ENCODE measurements at regions not wholly inside any gene's neighbourhood (a gene's known extent, or its start where the extent isn't known, plus 50 kb on each side); places are given as distances from the start of the nearest gene placed in this dataset.
A peak's percentile ranks its signal among the peaks of the same experiment; 100 is the strongest.

DNA sequence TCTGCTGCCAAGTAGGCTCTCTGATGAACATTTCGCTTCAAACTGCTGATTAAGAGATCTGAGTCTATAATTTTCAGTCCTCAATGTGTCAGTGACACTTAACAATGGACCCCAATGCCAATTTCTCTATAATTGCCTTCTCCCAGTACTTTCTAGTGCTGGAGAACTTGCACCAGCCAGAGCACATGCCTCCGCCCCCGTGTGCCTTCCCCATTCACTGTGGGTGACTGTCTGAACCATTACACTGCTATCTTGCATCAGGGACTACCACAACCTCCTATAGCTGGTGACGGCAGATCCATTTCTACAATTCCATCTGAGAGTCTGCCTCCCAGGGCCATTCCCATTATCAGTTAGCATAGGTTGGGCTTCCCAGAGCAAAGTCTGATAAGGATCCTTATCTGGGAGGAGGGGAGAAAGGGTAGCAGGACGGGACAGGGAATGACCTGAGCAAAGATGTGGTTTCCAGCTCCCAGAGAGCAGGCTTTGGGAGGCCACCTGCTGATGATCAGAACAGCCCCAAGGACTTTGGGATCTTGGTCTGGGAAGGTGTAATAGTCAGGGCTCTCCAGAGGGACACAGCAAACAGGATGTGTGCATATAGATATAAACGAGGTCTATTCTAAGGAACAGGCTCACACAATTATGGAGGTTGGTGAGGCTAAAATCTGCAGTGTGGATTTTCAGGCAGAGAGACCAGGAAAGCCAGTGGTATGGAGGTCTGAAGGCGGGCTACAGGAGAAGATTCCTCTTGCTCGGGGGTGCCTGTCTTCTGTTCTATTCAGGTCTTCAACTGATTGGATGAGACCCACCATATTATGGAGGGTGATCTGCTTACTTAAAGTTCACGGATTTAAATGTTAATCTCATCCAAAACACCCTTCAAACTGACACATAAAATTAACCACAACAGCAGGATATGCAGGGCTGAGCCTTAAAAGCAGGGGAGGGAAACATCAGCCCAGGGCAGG is 238.2 kb downstream of the PTPRU start:
- DNase-seq (no peak), ATAC-seq (peak; percentile 25)
- H3K9me3 ChIP-seq, result no peaks in the 10 kb centered on the region
- no peak overlapping the region for H3K4me3 ChIP-seq
- no peaks in the 10 kb centered on the region for H3K36me3 ChIP-seq (ENCODE audit: low read depth)
- intact Hi-C loops (cut with DNase I, micrococcal nuclease), result no loop called here
- H3K4me1 ChIP-seq (ENCODE audit: low read depth), result no peaks in the 10 kb centered on the region
- TF ChIP-seq, protein P1, sequence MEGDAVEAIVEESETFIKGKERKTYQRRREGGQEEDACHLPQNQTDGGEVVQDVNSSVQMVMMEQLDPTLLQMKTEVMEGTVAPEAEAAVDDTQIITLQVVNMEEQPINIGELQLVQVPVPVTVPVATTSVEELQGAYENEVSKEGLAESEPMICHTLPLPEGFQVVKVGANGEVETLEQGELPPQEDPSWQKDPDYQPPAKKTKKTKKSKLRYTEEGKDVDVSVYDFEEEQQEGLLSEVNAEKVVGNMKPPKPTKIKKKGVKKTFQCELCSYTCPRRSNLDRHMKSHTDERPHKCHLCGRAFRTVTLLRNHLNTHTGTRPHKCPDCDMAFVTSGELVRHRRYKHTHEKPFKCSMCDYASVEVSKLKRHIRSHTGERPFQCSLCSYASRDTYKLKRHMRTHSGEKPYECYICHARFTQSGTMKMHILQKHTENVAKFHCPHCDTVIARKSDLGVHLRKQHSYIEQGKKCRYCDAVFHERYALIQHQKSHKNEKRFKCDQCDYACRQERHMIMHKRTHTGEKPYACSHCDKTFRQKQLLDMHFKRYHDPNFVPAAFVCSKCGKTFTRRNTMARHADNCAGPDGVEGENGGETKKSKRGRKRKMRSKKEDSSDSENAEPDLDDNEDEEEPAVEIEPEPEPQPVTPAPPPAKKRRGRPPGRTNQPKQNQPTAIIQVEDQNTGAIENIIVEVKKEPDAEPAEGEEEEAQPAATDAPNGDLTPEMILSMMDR (IDR thresholded peaks at IDR 0.05), result no peak

DNA sequence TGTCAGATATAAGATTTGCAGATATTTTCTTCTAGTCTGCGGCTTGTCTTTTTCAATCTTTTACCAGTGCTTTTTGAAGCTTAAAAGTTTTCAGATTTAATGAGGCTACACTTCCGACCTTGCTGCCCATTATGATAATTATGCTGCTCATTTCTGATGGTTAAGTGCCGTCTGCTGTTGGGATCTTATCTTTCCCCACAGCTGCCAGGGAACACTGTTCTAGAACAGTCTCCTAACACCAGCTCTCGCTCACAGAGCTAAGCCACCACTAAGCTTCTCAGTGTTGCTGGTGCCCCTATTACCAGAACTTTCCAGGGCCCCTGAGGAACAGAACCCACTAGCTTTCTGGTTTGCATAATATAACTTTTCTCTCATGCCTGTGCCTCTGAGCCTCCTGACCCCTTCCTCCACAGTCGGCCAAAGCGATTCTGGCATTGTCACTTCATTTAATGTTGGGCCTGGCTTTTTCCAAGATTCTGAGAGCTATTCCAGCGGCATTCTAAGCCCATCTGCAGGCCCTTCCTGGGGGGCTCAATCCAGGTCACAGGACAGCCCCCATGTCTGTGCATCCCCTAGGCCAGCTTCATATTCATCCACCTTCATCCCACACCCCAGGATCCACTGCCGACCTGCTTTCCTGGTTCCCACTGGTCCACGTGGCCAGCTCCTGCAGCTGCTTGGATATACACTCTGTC is 237.0 kb downstream of the PTPRU start:
- H3K4me1 ChIP-seq (ENCODE audit: low read depth), result no peaks in the 10 kb centered on the region
- ATAC-seq (no peak), DNase-seq (no peak)
- intact Hi-C loops (cut with DNase I, micrococcal nuclease), result no loop called here
- H3K9me3 ChIP-seq, result no peaks in the 10 kb centered on the region
- TF ChIP-seq, protein P1 (IDR thresholded peaks at IDR 0.05), result no peak
- H3K4me3 ChIP-seq, result no peak overlapping the region
- H3K36me3 ChIP-seq (ENCODE audit: low read depth), result no peaks in the 10 kb centered on the region

GRCh38 chr1:29471487-29472313 is 235.4 kb downstream of the PTPRU start:
- H3K4me1 ChIP-seq (ENCODE audit: low read depth), result no peaks in the 10 kb centered on the region
- no peaks in the 10 kb centered on the region for H3K36me3 ChIP-seq (ENCODE audit: low read depth)
- no peak overlapping the region for H3K4me3 ChIP-seq
- TF ChIP-seq, protein P1 (IDR thresholded peaks at IDR 0.05), result no peak
- intact Hi-C loops (cut with DNase I, micrococcal nuclease), result no loop called here
- H3K9me3 ChIP-seq, result no peaks in the 10 kb centered on the region
- ATAC-seq, result peak; percentile 69
- no peak for DNase-seq

GRCh38 chr1:29470788-29471119 is 234.4 kb downstream of the PTPRU start:
- no peak for DNase-seq
- H3K4me3 ChIP-seq, result no peak overlapping the region
- no peaks in the 10 kb centered on the region for H3K9me3 ChIP-seq
- TF ChIP-seq, protein P1 (IDR thresholded peaks at IDR 0.05), result no peak
- intact Hi-C loops (cut with DNase I, micrococcal nuclease), result no loop called here
- no peaks in the 10 kb centered on the region for H3K36me3 ChIP-seq (ENCODE audit: low read depth)
- no peak for ATAC-seq
- no peaks in the 10 kb centered on the region for H3K4me1 ChIP-seq (ENCODE audit: low read depth)

DNA sequence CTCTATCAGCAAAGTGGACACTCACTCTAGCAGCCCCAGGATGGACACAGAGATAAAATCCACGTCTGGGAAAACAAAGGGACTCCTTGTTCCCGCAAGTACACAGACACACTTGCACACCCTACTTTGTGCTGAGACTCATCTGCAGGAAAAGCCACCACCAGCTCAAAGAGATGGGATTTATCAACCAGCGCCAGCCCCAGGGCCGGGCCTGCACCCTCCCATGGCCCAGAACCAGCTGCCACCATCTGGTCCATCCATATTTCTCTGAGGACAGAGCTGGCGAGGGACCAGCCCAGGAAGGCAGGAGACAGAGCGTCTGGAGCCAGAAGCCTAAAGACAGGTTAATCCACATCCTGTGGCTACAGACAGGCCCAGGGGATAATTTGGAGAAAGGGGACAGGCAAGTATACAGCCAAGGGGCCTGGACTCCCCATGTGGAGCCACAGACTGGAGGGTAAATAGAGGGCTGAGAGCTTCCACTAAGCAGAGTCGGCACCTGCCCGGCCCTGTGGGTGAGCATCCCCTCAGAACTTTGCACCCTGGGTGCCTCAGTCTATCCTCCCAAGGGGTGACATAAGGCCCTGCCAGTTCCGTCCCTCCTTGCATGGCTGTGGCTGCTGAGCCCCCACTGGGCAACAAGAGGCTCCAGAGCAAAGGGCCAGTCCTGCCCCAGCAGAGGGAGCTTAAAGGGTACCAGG is 233.9 kb downstream of the PTPRU start:
- H3K4me1 ChIP-seq (ENCODE audit: low read depth), result no peaks in the 10 kb centered on the region
- no peaks in the 10 kb centered on the region for H3K9me3 ChIP-seq
- no peaks in the 10 kb centered on the region for H3K36me3 ChIP-seq (ENCODE audit: low read depth)
- TF ChIP-seq, protein P1 (IDR thresholded peaks at IDR 0.05), result no peak
- no peak overlapping the region for H3K4me3 ChIP-seq
- DNase-seq (no peak), ATAC-seq (no peak)
- intact Hi-C loops (cut with DNase I, micrococcal nuclease), result no loop called here

All from mucosa of descending colon (tissue), 3 donors.